ENCODE measurements at regions not wholly inside any gene's neighbourhood (a gene's known extent, or its start where the extent isn't known, plus 50 kb on each side); places are given as distances from the start of the nearest gene placed in this dataset.

GRCh38 chr6:56393615-56394612 lies 146.5 kb upstream of the COL21A1 start:
- Histone ChIP-seq H3K27ac (ENCODE audit: low read length) (no peak overlapping the region), H3K79me2 (ENCODE audit: low read length) (no peaks in the 10 kb centered on the region), H3K9ac (ENCODE audit: low read length) (no peak overlapping the region), H3K27me3 (ENCODE audit: low read length) (no peaks in the 10 kb centered on the region), H3F3A (ENCODE audit: low read length, unreplicated experiment) (no peaks in the 10 kb centered on the region), H3K9me3 (ENCODE audit: low read length) (no peaks in the 10 kb centered on the region), H3K4me2 (ENCODE audit: low read length) (no peak overlapping the region), H3K4me1 (ENCODE audit: insufficient read depth, low read length) (peaks cover 6% of the 10 kb centered on the region), H3K36me3 (ENCODE audit: low read depth, low read length) (no peaks in the 10 kb centered on the region), H3K9me2 (replicated peaks; ENCODE audit: low read length) (no peaks in the 10 kb centered on the region), H3K4me3 (ENCODE audit: low read length) (no peak overlapping the region), H4K20me1 (ENCODE audit: low read length) (no peaks in the 10 kb centered on the region), H2AFZ (ENCODE audit: low read length) (no peak overlapping the region)
- TF ChIP-seq CTCF (conservative IDR thresholded peaks at IDR 0.05; ENCODE audit: low read depth, low read length) (no peak), EZH2 (IDR thresholded peaks at IDR 0.05; ENCODE audit: low read length, unreplicated experiment) (no peak), EZH2phosphoT487 (IDR thresholded peaks at IDR 0.05; ENCODE audit: borderline replicate concordance, low read length) (no peak)
- ChIA-PET POLR2A (ENCODE audit: unreplicated experiment) (no interaction called here), CTCF (no interaction called here)
- DNase-seq = no peak
- intact Hi-C loops (cut with micrococcal nuclease) = no loop called here
- no TSS peak for BruUV-seq (replicated peaks)
- ATAC-seq = no peak

GRCh38 chr6:56388415-56388755 lies 141.0 kb upstream of the COL21A1 start:
- Histone ChIP-seq H3K4me2 (ENCODE audit: low read length) (peak overlapping the region; percentile 63), H3K27ac (ENCODE audit: low read length) (no peak overlapping the region)
- no peak for ATAC-seq

More at GRCh38 chr6:56388415-56388755, 141.0 kb upstream of the COL21A1 start:
- intact Hi-C loops (cut with micrococcal nuclease) = no loop called here
- Histone ChIP-seq H3K9me2 (replicated peaks; ENCODE audit: low read length) (no peaks in the 10 kb centered on the region), H2AFZ (ENCODE audit: low read length) (no peak overlapping the region), H3F3A (ENCODE audit: low read length, unreplicated experiment) (no peaks in the 10 kb centered on the region), H3K79me2 (ENCODE audit: low read length) (no peaks in the 10 kb centered on the region), H3K36me3 (ENCODE audit: low read depth, low read length) (no peaks in the 10 kb centered on the region), H3K4me1 (ENCODE audit: insufficient read depth, low read length) (peaks cover 21% of the 10 kb centered on the region), H4K20me1 (ENCODE audit: low read length) (no peaks in the 10 kb centered on the region), H3K9me3 (ENCODE audit: low read length) (no peaks in the 10 kb centered on the region), H3K4me3 (ENCODE audit: low read length) (no peak overlapping the region), H3K9ac (ENCODE audit: low read length) (no peak overlapping the region), H3K27me3 (ENCODE audit: low read length) (no peaks in the 10 kb centered on the region)
- no TSS peak for BruUV-seq (replicated peaks)
- DNase-seq = no peak
- TF ChIP-seq CTCF (conservative IDR thresholded peaks at IDR 0.05; ENCODE audit: low read depth, low read length) (no peak), EZH2phosphoT487 (IDR thresholded peaks at IDR 0.05; ENCODE audit: borderline replicate concordance, low read length) (no peak), EZH2 (IDR thresholded peaks at IDR 0.05; ENCODE audit: low read length, unreplicated experiment) (no peak)
- CTCF ChIA-PET = no interaction called here
- POLR2A ChIA-PET (ENCODE audit: unreplicated experiment) = no interaction called here
